ENCODE measurements at regions not wholly inside any gene's neighbourhood (a gene's known extent, or its start where the extent isn't known, plus 50 kb on each side); places are given as distances from the start of the nearest gene placed in this dataset.

GRCh38 chr18:76771192-76771799 lies 51.1 kb upstream of the ZNF236 start:
- H3K4me1 Mint-ChIP-seq: no peaks in the 10 kb centered on the region
- no peak overlapping the region for H3K27ac Mint-ChIP-seq
- peaks cover 26% of the 10 kb centered on the region for H3K27me3 Mint-ChIP-seq
- ATAC-seq (no peak), DNase-seq (no peak)
- peaks cover 18 to 19% of the 10 kb centered on the region in 2 donors for H3K9me3 Mint-ChIP-seq
- H3K4me3 Mint-ChIP-seq: no peak overlapping the region

DNA sequence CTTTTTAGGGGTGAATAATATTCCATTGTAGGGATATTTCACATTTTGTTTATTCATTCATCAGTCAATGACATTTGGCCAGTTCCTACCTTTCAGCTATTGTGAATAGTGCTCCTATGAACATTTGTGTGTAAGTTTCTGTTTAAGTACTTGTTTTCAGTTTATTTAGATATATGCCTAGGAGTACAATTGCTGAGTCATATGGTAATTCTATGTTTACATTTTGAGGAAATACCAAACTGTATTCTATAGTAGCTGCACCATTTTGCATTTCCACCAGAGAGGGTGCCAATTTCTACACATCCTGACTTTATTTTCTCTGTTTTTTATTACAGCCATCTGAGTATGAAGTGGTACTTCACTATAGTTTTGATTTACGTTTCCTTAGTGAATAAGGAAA lies 54.4 kb upstream of the ZNF236 start:
- no peak for DNase-seq
- no peak overlapping the region for H3K4me3 Mint-ChIP-seq
- H3K27me3 Mint-ChIP-seq: peaks cover 24% of the 10 kb centered on the region
- H3K4me1 Mint-ChIP-seq: peaks cover 10% of the 10 kb centered on the region
- peaks cover 18 to 19% of the 10 kb centered on the region in 2 donors for H3K9me3 Mint-ChIP-seq
- no peak overlapping the region for H3K27ac Mint-ChIP-seq
- ATAC-seq: no peak

DNA sequence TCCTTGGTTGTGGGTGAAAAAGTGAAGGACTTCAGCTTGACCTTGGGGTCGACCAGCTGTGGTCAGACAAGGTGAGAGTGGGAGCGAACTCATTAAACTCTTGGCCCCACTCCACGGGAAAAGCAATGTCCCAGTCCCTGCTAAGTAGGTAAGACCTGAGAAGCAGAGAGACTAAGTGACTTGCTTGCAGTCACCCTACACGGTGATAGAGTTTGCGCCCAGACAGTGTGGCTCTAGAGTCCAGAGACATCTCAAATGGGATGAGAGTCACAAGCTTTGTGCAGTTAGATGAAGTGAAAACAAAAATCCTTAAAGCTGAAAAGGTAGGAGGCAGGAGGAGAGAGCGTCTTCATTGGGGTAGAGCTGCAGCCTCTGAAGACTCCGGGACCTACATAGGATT lies 55.9 kb upstream of the ZNF236 start:
- peaks cover 20 to 32% of the 10 kb centered on the region in 2 donors for H3K9me3 Mint-ChIP-seq
- no peak overlapping the region for H3K27ac Mint-ChIP-seq
- peaks cover 23% of the 10 kb centered on the region for H3K4me1 Mint-ChIP-seq
- H3K27me3 Mint-ChIP-seq: peaks cover 17% of the 10 kb centered on the region
- H3K4me3 Mint-ChIP-seq: no peak overlapping the region
- DNase-seq (no peak), ATAC-seq (no peak)

DNA sequence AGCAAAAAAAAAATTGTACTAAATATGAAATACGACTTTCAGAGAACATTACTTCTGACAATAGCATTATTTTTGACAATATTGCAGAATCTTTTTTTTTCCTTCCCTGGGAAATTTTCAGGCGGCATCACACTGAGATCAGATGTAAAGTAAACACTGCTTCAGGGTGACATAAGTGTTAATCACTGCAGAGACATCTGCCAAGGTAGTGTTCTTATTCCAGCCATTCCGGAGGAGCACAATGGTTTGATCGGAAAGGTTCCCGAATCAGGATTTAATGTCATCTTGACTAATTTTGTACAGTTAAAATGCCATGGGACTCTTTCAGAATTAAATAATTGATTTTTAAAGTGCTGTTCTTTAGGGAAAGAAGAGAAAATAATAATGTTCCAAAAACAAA lies 56.7 kb upstream of the ZNF236 start:
- DNase-seq: no peak
- H3K4me1 Mint-ChIP-seq: peaks cover 24% of the 10 kb centered on the region
- peaks cover 20 to 35% of the 10 kb centered on the region in 2 donors for H3K9me3 Mint-ChIP-seq
- H3K4me3 Mint-ChIP-seq: no peak overlapping the region
- ATAC-seq: no peak
- H3K27ac Mint-ChIP-seq: no peak overlapping the region
- peaks cover 17% of the 10 kb centered on the region for H3K27me3 Mint-ChIP-seq

- H3K4me1 Mint-ChIP-seq: peaks cover 24% of the 10 kb centered on the region
- H3K27me3 Mint-ChIP-seq: peaks cover 17% of the 10 kb centered on the region
- ATAC-seq (peak; percentile 42), DNase-seq (no peak)
- H3K9me3 Mint-ChIP-seq: peaks cover 19 to 34% of the 10 kb centered on the region in 2 donors
- H3K4me3 Mint-ChIP-seq: no peak overlapping the region
- H3K27ac Mint-ChIP-seq: no peak overlapping the region
Measured at GRCh38 chr18:76764291-76764901, 58.0 kb upstream of the ZNF236 start.

DNA sequence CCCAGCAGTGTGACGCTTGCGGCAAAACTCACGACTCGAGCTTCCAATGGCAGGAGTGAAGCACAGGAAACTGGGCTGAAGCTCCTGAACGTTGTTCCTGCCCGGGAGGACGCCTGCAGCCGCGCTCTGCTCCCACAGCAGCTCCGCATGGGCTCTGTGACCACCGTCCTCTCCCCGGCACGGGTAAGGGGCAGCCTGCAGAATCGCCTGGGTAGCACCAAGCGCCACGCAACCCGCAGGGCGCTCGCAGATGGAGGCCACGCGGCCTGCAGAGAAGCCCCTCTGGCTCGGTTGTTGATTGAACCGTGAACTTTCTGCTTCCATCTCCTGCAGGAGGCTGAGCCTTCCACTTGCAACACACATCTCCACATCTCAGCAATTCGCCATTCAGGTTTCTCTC lies 63.3 kb upstream of the ZNF236 start:
- peaks cover 13% of the 10 kb centered on the region for H3K4me1 Mint-ChIP-seq
- H3K27me3 Mint-ChIP-seq: no peaks in the 10 kb centered on the region
- H3K9me3 Mint-ChIP-seq: peaks cover 7 to 16% of the 10 kb centered on the region in 2 donors
- DNase-seq (no peak), ATAC-seq (no peak)
- no peak overlapping the region for H3K27ac Mint-ChIP-seq
- H3K4me3 Mint-ChIP-seq: no peak overlapping the region

GRCh38 chr18:76757925-76758324 lies 64.4 kb upstream of the ZNF236 start:
- H3K27me3 Mint-ChIP-seq: no peaks in the 10 kb centered on the region
- H3K4me3 Mint-ChIP-seq: no peak overlapping the region
- DNase-seq: no peak
- peaks cover 13% of the 10 kb centered on the region for H3K4me1 Mint-ChIP-seq
- peaks cover 7 to 16% of the 10 kb centered on the region in 2 donors for H3K9me3 Mint-ChIP-seq
- no peak overlapping the region for H3K27ac Mint-ChIP-seq
- no peak for ATAC-seq

GRCh38 chr18:76757335-76757734 lies 65.0 kb upstream of the ZNF236 start:
- peaks cover 10% of the 10 kb centered on the region for H3K4me1 Mint-ChIP-seq
- H3K9me3 Mint-ChIP-seq: peaks cover 6 to 14% of the 10 kb centered on the region in 2 donors
- H3K27me3 Mint-ChIP-seq: no peaks in the 10 kb centered on the region

DNA sequence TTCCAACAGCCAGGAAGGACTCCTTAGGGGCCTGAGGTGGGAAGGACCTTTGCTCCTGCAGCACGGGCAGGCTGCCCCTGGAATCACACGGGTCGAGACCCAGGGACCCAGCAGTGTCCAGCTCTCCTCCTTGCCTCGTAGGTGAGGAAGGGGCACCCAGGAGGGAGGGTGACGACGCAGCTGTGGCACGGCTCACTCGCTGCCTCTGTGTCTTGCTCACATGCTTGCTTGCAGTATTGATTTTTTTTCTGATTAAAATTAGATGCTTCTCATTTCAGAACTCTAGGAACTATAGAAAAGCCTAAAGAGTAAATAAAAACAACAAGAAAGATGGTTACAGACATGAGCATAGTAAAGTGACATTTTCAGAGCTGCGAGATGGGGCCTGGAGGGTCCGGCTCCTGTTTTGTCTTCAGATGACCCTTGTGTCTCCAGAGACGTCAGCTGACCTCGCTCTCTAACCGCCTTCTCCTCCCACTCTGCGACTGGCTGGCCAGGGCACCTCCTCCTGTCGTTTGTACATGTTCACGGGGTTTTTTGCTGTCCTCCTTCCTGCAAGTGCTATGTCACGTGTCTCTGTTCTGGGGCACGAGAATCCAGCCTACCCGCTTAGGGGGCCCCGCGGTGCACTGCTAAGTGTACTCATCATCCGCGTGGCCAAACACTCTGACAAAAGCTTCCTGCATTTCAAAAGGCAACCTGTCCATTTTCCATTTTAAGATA lies 65.7 kb upstream of the ZNF236 start:
- peaks cover 3% of the 10 kb centered on the region for H3K4me1 Mint-ChIP-seq
- no peak overlapping the region for H3K4me3 Mint-ChIP-seq
- no peak for ATAC-seq
- no peak for DNase-seq
- peaks cover 0 to 13% of the 10 kb centered on the region in 2 donors for H3K9me3 Mint-ChIP-seq
- no peak overlapping the region for H3K27ac Mint-ChIP-seq
- H3K27me3 Mint-ChIP-seq: no peaks in the 10 kb centered on the region

More at GRCh38 chr18:76757335-76757734, 65.0 kb upstream of the ZNF236 start:
- Mint-ChIP-seq H3K27ac (no peak overlapping the region), H3K4me3 (no peak overlapping the region)
- ATAC-seq (no peak), DNase-seq (no peak)

- Mint-ChIP-seq H3K27me3 (no peaks in the 10 kb centered on the region), H3K27ac (no peak overlapping the region), H3K4me1 (no peaks in the 10 kb centered on the region), H3K4me3 (no peak overlapping the region), H3K9me3 (peaks cover 0 to 17% of the 10 kb centered on the region in 2 donors)
- ATAC-seq (no peak), DNase-seq (no peak)
Measured at GRCh38 chr18:76754351-76754750, 68.0 kb upstream of the ZNF236 start.

- ATAC-seq: no peak
- DNase-seq: no peak
- Mint-ChIP-seq H3K27ac (no peak overlapping the region), H3K9me3 (peaks cover 0 to 30% of the 10 kb centered on the region in 2 donors), H3K4me3 (no peak overlapping the region), H3K4me1 (no peaks in the 10 kb centered on the region), H3K27me3 (no peaks in the 10 kb centered on the region)
Measured at GRCh38 chr18:76752400-76752799, 70.0 kb upstream of the ZNF236 start.

DNA sequence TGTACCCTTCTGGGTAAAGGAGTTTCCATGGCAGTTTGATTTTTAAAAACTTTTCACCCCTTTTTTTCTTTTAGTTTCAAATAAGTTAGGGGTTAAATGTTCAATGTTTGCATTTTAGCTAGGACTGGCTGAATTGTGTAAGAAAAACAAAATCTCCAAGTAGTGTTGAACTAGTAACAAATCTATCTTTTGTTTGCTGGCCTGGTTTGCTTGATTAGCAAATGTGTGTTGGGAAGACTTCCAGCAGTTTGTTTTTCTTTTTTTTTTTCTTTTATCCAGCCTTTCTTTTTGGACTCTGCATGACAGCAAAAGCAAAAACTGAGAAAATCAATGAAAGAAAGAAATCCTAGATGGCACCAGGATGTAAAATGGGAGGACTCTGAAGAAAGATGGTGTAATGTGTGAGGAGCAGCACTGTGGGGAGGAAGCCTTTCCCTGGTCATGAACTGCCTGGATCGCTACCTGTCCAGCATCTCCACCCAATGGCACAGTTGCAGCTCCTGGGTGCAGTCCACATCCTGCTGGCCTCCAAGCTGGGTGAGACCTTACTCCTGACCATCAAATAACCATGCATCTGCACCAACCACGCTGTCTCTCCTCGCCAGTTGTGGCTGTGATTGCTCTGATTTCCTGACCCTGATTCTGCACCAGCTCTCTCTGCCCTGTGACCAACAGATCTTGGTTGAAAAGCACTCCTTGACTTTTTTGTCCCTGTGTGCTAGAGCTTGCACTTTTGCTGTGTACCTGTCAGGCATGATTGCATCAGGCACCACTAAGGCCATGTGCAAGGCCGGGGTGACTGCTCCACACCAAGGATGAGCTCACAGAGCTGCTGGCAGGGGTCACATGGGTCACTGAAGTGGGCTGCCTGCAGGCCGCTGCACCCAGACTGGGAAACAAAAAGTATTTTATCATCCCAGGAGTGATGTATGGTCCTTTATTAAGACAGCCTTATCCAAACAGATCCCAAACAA lies 71.2 kb upstream of the ZNF236 start:
- ATAC-seq: no peak
- peaks cover 0 to 32% of the 10 kb centered on the region in 2 donors for H3K9me3 Mint-ChIP-seq
- H3K27ac Mint-ChIP-seq: no peak overlapping the region
- H3K27me3 Mint-ChIP-seq: no peaks in the 10 kb centered on the region
- no peak overlapping the region for H3K4me3 Mint-ChIP-seq
- DNase-seq: no peak
- no peaks in the 10 kb centered on the region for H3K4me1 Mint-ChIP-seq

GRCh38 chr18:76750269-76750668 lies 72.1 kb upstream of the ZNF236 start:
- no peak overlapping the region for H3K4me3 Mint-ChIP-seq
- H3K4me1 Mint-ChIP-seq: no peaks in the 10 kb centered on the region
- peaks cover 0 to 35% of the 10 kb centered on the region in 2 donors for H3K9me3 Mint-ChIP-seq
- H3K27ac Mint-ChIP-seq: no peak overlapping the region
- no peaks in the 10 kb centered on the region for H3K27me3 Mint-ChIP-seq
- ATAC-seq (no peak), DNase-seq (no peak)

DNA sequence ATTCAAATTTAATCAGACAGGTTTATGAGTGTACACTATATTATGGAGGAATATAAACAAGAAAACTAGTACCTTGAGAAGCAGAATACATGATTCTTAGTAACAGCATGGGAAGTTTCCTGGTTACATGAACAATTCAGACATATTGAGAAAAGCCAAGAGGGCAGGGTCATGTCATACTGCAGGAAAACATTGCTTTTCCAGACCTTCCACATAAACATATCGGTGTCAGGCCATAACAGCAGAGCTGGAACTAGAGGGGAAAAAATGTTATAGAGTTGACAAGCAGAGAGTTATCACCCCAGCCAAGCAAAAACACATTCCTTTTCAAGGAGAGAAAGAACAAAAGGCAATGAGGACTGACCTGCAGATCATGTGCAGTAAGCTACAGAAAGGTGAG lies 74.7 kb upstream of the ZNF236 start:
- Mint-ChIP-seq H3K4me3 (no peak overlapping the region), H3K27me3 (peaks cover 5% of the 10 kb centered on the region)

DNA sequence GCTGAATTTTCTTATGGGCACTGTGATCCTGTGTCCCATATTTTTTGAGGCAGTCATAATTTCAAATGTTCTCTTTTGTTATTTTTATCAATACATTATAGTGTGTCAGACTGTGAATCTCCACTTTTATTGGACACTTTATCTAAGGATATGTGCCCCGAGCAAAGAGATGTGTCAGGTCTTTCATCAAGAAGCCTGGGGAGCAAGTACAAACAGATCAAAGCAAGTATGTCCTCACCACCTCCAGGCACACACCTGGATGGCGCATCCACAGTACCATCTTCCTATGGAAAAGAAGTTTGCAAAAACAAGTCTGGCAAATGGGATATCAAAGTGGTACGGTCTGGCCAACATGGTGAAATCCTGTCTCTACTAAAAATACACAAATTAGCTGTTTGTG lies 81.0 kb upstream of the ZNF236 start:
- Mint-ChIP-seq H3K9me3 (peaks cover 0 to 11% of the 10 kb centered on the region in 2 donors), H3K4me3 (no peak overlapping the region), H3K27me3 (peaks cover 47% of the 10 kb centered on the region), H3K4me1 (peaks cover 21% of the 10 kb centered on the region), H3K27ac (no peak overlapping the region)
- DNase-seq (no peak), ATAC-seq (no peak)

More for the DNA sequence above, 74.7 kb upstream of the ZNF236 start:
- no peak for ATAC-seq
- Mint-ChIP-seq H3K27ac (no peak overlapping the region), H3K4me1 (no peaks in the 10 kb centered on the region), H3K9me3 (peaks cover 0 to 35% of the 10 kb centered on the region in 2 donors)
- DNase-seq: no peak
